Activated CD4-positive, alpha-beta T cell treated with anti-CD3 and anti-CD28 coated beads, Interleukin-10, Interleukin-2, amounts not matched to agents 100 ng/mL and 50 ng/mL, durations not matched to agents 16 hours and 8 hours (primary cell): ENCODE measurements at regions not wholly inside any gene's neighbourhood (a gene's known extent, or its start where the extent isn't known, plus 50 kb on each side); places are given as distances from the start of the nearest gene placed in this dataset.

ENCODE experiments used
- DNase-seq: peaks from one replicate; pipeline ENCODE4 v3.0.0-alpha.2; 2020

GRCh38 chr12:107322063-107322462, 228.7 kb upstream of the CRY1 start:
- DNase-seq, result peak; percentile 74

DNA sequence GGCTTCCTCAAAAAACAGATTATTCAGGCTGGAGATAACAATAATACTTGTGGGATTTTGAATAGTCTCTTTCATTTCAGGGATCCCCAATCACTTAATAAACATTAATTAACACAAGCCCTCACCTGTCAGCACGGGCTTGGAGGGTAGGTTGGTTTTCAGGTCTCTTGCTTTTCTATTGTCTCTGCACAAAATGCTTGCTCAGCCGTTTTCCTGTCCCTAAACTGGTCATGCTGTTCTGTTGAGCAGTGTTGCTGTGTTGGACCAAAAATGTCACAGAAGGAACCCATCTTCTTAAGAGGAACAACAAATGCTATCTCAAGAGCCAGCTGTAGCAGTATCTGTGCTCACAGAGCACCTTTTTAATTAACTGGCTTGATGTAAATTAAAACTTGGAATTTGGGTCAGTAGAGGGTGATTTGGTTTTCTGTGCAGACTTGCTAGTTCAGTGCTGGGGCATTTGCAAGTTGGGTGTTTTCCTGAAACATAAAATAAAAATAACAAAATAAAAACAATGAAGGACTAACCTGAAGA, 231.8 kb upstream of the CRY1 start:
- no peak for DNase-seq

GRCh38 chr12:107326237-107326636, 232.9 kb upstream of the CRY1 start:
- DNase-seq, result no peak

GRCh38 chr12:107327651-107328182, 234.4 kb upstream of the CRY1 start:
- DNase-seq, result no peak

GRCh38 chr12:107328442-107329133, 235.2 kb upstream of the CRY1 start:
- DNase-seq, result no peak

DNA sequence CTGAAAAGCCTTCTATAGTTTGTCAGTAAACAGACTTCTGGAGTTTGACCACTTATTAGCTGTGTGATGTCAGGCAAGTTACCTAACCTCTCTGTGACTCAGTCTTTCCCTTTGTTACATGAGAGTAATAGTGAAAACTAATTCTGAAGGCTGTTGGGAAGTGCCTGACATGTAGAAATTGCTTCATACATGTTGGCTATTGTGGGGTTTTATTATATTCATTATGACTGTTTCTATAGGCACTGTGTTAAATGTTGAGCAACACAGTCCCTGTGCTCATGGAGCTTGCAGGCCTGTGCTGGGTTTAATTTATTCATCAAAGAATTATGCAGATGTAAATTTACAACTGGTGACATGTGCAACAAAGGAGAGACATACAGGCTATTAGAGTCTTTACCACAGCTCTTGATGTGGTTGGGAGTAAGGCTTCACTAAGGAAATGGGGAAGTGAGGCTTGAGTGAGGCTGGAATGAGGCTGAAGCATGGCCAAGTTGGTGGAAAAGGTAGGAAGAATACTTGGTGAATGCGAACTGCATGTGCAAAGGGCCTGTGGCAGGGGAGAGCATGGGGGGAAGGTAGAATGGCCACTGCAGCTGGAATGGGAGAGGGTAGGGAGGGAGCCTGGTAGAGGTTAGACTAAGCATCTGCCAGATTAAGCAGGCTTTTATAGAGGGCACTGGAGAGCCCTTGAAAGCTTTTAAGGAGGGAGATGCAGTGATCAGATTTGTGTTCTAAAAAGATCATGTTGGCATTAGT, 236.4 kb upstream of the CRY1 start:
- peak; percentile 76 for DNase-seq

GRCh38 chr12:107330831-107331431, 237.6 kb upstream of the CRY1 start:
- peak; percentile 39 for DNase-seq

DNA sequence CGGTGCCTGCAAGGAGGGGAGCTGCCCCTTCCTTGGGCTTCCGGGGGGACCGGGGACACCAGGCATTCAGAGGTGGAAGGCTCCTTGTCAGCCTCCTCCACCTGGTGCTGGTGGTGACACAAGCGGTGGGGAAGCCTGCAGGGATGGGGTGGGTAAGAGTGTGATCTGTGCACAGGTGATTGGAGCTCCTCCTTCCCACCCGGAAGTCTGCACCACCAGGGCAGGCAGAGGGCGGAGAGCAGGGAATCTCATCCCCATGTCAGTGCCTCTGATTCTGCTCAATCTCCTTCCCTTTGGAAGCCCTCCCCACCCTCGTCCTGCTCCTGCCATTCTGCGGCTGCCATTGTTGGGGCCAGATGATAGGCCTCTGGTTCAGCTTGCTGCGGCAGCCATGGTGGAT, 238.1 kb upstream of the CRY1 start:
- no peak for DNase-seq

DNA sequence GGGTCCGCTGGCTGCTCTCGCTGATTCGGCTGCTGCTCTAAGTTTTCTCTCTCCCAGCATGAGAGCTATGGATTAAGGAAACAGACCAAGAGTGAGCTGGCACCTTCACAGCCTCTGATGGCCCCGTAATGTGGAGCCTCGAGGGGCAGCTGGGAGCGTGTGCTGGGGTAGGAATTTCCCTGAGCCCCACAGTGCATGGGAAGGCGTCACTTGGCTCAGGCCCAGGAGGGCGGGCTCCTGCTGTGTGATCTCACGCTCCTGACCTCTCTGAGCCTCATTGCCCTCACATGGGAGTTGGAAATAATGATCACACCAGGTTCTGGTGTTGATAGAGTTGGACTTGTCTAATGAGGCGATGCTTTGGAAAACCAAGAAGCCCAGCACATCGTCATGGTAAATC, 238.6 kb upstream of the CRY1 start:
- no peak for DNase-seq

- no peak for DNase-seq
Observed at GRCh38 chr12:107332743-107333142, 239.4 kb upstream of the CRY1 start.

GRCh38 chr12:107335802-107336570, 242.6 kb upstream of the CRY1 start:
- DNase-seq, result no peak

DNA sequence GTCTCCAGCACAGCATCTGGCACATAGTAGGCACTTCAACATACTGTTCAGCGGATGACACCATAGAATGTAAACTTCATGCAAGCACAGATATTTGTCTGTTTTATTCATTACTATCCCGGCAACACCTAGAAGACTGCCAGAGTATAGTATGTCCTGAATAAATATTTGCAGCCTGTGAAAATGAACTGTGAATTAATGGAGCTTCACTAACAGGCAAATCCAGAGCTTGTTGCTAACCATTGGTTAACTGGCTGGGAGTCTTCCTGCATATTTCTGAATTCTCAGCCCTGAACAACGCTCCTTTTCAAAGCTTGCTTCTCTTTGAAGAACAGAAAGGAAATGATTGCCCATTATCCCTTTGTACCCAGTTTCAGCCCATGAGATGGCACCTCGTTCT, 243.3 kb upstream of the CRY1 start:
- DNase-seq, result no peak

DNA sequence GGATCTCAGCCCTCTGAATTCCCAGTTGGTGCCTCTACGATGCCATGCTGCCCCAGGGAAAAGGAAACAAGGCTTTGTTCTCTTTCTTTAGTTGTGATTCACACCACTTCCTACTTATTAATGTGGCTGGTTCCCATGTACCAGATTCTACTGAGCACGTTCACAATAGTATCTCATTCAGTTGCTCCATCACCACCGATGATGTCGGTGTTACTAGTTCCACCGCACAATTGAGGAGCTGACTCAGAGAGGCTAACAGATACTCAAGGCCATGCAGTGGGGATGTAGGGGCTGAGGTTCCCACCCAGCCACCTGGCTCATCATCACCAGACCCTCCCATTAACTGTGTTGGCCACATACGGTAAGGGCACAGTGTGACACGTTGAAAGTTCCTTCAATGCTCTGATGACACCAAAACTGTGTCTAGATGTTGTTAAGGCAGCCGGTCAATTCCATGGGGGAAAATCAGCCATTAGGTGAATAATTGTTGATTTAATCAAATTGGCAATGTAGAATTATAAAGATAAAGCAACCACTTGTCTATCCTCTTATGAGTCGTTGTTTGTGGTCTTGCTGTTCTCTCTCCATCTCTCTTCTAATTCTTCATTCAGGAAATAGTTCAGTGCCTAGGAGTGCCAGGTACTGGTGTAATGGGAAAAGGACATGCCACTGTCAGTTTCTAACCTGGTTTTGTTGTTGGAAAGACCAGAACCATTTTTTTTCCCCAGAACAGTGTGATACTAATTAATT, 244.2 kb upstream of the CRY1 start:
- no peak for DNase-seq

- no peak for DNase-seq
Observed at GRCh38 chr12:107339487-107339886, 246.1 kb upstream of the CRY1 start.

DNA sequence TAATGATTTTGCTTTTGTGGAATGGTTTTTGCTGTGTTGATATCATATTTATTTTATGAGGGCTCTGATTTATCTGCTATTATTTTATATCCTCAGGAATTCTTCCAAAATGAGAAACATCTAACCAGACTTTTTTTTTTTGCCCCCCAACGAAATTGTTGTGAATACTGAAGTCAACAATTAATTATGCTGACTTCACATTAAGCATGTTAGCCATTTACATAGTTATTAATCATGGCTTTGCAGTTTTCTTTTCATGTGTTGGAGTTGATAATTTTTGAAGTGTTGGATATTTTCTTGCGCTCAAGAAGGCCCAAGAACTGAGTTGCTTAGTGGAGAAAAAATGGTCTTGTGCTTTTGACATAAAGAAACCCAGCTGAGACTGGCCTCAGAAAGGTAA, 246.6 kb upstream of the CRY1 start:
- no peak for DNase-seq

- DNase-seq, result no peak
Observed at GRCh38 chr12:107340898-107341297, 247.5 kb upstream of the CRY1 start.

- DNase-seq, result no peak
Observed at GRCh38 chr12:107344035-107344808, 250.9 kb upstream of the CRY1 start.

DNA sequence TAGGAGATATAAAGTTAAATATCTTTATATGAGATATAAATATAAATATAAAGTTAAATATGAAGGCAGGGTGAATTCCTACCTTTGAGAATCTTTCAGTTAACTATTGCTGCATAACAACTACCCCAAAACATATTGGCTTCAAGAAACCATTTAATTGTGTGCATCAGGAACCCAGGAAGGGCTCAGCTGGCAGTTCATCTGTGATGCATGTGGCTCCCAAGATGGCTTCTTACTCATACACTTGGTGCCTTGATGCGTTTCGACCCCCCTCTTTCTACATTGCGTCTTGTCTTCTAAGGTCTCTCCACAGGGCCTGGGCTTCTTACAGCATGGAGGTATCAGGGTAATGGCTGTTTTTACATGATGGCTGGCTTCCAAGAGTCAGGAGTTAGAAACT, 253.9 kb upstream of the CRY1 start:
- no peak for DNase-seq

- DNase-seq, result no peak
Observed at GRCh38 chr12:107349008-107349747, 255.8 kb upstream of the CRY1 start.

GRCh38 chr12:107349839-107350238, 256.5 kb upstream of the CRY1 start:
- DNase-seq, result no peak

DNA sequence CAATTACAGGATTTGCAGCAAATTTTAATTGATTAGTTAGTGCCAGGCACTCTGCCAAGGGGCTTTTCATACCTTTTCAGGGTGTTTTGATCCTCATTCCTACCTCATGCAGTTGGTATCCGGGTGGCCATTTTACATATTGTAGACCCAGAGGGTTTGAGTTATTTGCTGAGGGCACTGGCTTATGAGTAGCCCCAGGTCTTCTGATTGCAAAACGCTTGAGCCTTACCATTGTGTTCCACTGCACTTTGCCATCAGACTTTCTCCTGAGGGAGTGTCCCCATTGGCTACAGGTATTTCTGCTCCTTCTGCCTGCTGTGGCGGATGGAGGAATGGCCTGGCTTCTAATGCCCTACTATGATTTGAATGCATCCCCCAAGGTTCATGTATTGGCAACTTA, 257.8 kb upstream of the CRY1 start:
- DNase-seq, result no peak
